OCI-LY3 (cell line): ENCODE measurements at regions not wholly inside any gene's neighbourhood (a gene's known extent, or its start where the extent isn't known, plus 50 kb on each side); places are given as distances from the start of the nearest gene placed in this dataset.

ENCODE experiments used
- CTCF ChIP-seq: fragments of 200-600, 300-600 bp; sonication (generic); IDR thresholded peaks from 2 replicates; pipeline ENCODE4 v1.5.1; 2014; ENCODE audit warnings: antibody characterized with exemption, low read length, low read depth
- EZH2phosphoT487 ChIP-seq: fragments of 200-600 bp; shearing (Covaris generic); IDR thresholded peaks from 2 replicates; pipeline ENCODE4 v1.6.1; 2018; ENCODE audit warnings: antibody characterized with exemption, mixed run types, low read depth

DNA sequence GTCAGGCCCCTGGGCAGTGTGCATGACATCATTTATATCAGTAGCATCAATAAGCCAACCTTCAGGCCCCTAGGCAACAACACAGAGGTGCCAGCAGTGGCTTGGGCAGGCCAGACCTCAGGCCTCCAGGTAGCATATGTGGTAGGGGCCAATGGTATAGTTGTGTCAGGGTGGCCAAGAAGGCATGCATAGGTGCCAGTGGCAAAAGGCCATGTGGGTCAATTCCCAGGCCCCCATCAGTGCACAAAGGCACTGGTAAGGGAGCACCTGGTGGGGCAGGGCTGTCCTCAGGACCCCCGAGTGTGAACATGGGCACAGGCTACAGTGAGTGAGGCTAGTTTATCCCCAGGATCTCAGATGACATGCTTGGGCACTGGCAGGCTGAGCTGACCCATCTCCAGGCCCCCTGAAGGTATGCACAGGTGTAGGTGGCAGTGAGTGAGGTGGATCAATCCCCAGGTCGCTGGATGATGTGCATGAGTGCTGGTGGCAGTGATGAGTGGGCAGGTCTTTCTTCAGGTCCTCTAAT is 244.1 kb upstream of the ZNF385D start:
- no peak for TF ChIP-seq CTCF
- TF ChIP-seq EZH2phosphoT487: no peak
